Loucy (cell line): ENCODE measurements at regions not wholly inside any gene's neighbourhood (a gene's known extent, or its start where the extent isn't known, plus 50 kb on each side); places are given as distances from the start of the nearest gene placed in this dataset.

Source experiments
- H2AFZ ChIP-seq: fragments of 200-600 bp; sonication (generic); 2 replicates; pipeline ENCODE4 v1.6.0; 2016; ENCODE audit warnings: antibody characterized with exemption, mild to moderate bottlenecking, low read length, moderate library complexity
- H3F3A ChIP-seq: fragments of 200-600 bp; 2 replicates; pipeline ENCODE4 v1.6.0; 2016; ENCODE audit warnings: antibody characterized with exemption, low read depth, mild to moderate bottlenecking
- H3K27me3 ChIP-seq: fragments of 200-600 bp; sonication (generic); 2 replicates; pipeline ENCODE4 v1.6.1; 2014; ENCODE audit warnings: low read length, mild to moderate bottlenecking; ENCODE audit not compliant: insufficient read depth, poor library complexity, severe bottlenecking
- H3K36me3 ChIP-seq: fragments of 200-600 bp; sonication (generic); 2 replicates; pipeline ENCODE4 v1.6.1; 2016; ENCODE audit warnings: low read length; ENCODE audit not compliant: insufficient read depth
- H3K4me1 ChIP-seq: fragments of 200-600 bp; sonication (generic); 2 replicates; pipeline ENCODE4 v1.5.1; 2014; ENCODE audit warnings: low read length, mild to moderate bottlenecking; ENCODE audit not compliant: insufficient read depth, poor library complexity, severe bottlenecking
- H3K4me2 ChIP-seq: fragments of 200-600 bp; sonication (generic); 2 replicates; pipeline ENCODE4 v1.6.0; 2014; ENCODE audit warnings: antibody characterized with exemption, low read length, low read depth, mild to moderate bottlenecking; ENCODE audit not compliant: poor library complexity, severe bottlenecking
- H3K4me3 ChIP-seq: fragments of 200-600 bp; sonication (generic); 2 replicates; pipeline ENCODE4 v1.5.1; 2014; ENCODE audit warnings: low read length, mild to moderate bottlenecking, mixed read lengths; ENCODE audit not compliant: poor library complexity, severe bottlenecking
- H3K79me2 ChIP-seq: fragments of 200-600 bp; sonication (generic); 2 replicates; pipeline ENCODE4 v1.6.1; 2014; ENCODE audit warnings: low read length; ENCODE audit not compliant: insufficient read depth
- H3K9ac ChIP-seq: fragments of 200-600 bp; sonication (generic); 2 replicates; pipeline ENCODE4 v1.6.0; 2014; ENCODE audit warnings: mild to moderate bottlenecking, low read depth, low read length, moderate library complexity; ENCODE audit not compliant: poor library complexity, severe bottlenecking
- H3K9me2 ChIP-seq: fragments of 200-600 bp; sonication (generic); replicated peaks from 2 replicates; pipeline ENCODE4 v1.6.1; 2016; ENCODE audit warnings: low read depth, low read length, mixed read lengths
- H3K9me3 ChIP-seq: fragments of 200-600 bp; sonication (generic); 2 replicates; pipeline ENCODE4 v1.6.1; 2014; ENCODE audit warnings: mild to moderate bottlenecking, antibody characterized with exemption, low read length, low read depth; ENCODE audit not compliant: insufficient read depth
- H4K20me1 ChIP-seq: fragments of 200-600 bp; sonication (generic); 2 replicates; pipeline ENCODE4 v1.6.0; 2014; ENCODE audit warnings: antibody characterized with exemption, low read length, mild to moderate bottlenecking; ENCODE audit not compliant: insufficient read depth, poor library complexity, severe bottlenecking
- EZH2phosphoT487 ChIP-seq: fragments of 200-600 bp; IDR thresholded peaks from 2 replicates; pipeline ENCODE4 v1.6.1; 2018; ENCODE audit warnings: antibody characterized with exemption, mild to moderate bottlenecking, moderate library complexity, borderline replicate concordance
- TF ChIP-seq, protein P1 (sequence below): fragments of 200-600 bp; sonication (generic); conservative IDR thresholded peaks from 2 replicates; pipeline ENCODE4 v1.5.1; 2014; ENCODE audit warnings: mild to moderate bottlenecking, antibody characterized with exemption, low read length

GRCh38 chr16:8183176-8184099 lies 406.9 kb downstream of the TMEM114 start:
- no peaks in the 10 kb centered on the region for H3K36me3 ChIP-seq
- no peaks in the 10 kb centered on the region for H3K9me2 ChIP-seq
- no peak overlapping the region for H3K4me3 ChIP-seq

DNA sequence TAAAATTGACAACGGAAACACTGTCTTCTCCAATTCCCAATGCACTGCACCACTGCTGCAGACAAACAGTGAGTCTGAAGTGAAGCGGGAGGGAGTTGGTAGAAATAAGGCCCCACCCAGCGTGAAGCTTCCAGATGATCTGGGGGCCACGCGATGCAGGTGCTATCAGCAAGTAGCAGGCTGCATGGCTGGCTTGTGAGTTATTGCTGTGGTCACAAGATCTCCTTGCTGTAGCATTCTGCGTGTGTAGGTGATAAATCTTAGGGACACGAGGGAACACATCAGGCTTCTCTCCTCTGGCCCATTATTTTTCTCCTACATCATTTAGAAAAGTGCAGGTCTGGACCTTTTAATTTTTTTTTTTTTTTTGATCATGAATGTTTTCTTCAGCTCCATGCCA lies 407.6 kb downstream of the TMEM114 start:
- no peaks in the 10 kb centered on the region for H3F3A ChIP-seq
- no peak overlapping the region for H3K4me2 ChIP-seq
- H3K9ac ChIP-seq = no peak overlapping the region
- TF ChIP-seq EZH2phosphoT487 = no peak
- TF ChIP-seq, protein P1, sequence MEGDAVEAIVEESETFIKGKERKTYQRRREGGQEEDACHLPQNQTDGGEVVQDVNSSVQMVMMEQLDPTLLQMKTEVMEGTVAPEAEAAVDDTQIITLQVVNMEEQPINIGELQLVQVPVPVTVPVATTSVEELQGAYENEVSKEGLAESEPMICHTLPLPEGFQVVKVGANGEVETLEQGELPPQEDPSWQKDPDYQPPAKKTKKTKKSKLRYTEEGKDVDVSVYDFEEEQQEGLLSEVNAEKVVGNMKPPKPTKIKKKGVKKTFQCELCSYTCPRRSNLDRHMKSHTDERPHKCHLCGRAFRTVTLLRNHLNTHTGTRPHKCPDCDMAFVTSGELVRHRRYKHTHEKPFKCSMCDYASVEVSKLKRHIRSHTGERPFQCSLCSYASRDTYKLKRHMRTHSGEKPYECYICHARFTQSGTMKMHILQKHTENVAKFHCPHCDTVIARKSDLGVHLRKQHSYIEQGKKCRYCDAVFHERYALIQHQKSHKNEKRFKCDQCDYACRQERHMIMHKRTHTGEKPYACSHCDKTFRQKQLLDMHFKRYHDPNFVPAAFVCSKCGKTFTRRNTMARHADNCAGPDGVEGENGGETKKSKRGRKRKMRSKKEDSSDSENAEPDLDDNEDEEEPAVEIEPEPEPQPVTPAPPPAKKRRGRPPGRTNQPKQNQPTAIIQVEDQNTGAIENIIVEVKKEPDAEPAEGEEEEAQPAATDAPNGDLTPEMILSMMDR = no peak
- H4K20me1 ChIP-seq = no peaks in the 10 kb centered on the region
- no peaks in the 10 kb centered on the region for H3K79me2 ChIP-seq
- no peaks in the 10 kb centered on the region for H3K27me3 ChIP-seq
- no peaks in the 10 kb centered on the region for H3K9me3 ChIP-seq
- H3K4me3 ChIP-seq = no peak overlapping the region
- no peaks in the 10 kb centered on the region for H3K9me2 ChIP-seq
- no peaks in the 10 kb centered on the region for H3K36me3 ChIP-seq
- no peaks in the 10 kb centered on the region for H3K4me1 ChIP-seq
- H2AFZ ChIP-seq = no peak overlapping the region

More at GRCh38 chr16:8183176-8184099, 406.9 kb downstream of the TMEM114 start:
- no peak overlapping the region for H3K9ac ChIP-seq
- no peaks in the 10 kb centered on the region for H4K20me1 ChIP-seq
- TF ChIP-seq, protein P1 = no peak
- no peak for TF ChIP-seq EZH2phosphoT487
- no peaks in the 10 kb centered on the region for H3K4me1 ChIP-seq
- no peaks in the 10 kb centered on the region for H3F3A ChIP-seq
- no peak overlapping the region for H3K4me2 ChIP-seq
- no peaks in the 10 kb centered on the region for H3K27me3 ChIP-seq
- no peaks in the 10 kb centered on the region for H3K9me3 ChIP-seq
- no peaks in the 10 kb centered on the region for H3K79me2 ChIP-seq
- no peak overlapping the region for H2AFZ ChIP-seq

GRCh38 chr16:8179615-8180014 lies 410.7 kb downstream of the TMEM114 start:
- Histone ChIP-seq H3K36me3 (no peaks in the 10 kb centered on the region), H4K20me1 (no peaks in the 10 kb centered on the region), H3K4me2 (no peak overlapping the region), H3K9me2 (no peaks in the 10 kb centered on the region), H2AFZ (no peak overlapping the region), H3F3A (no peaks in the 10 kb centered on the region), H3K4me1 (no peaks in the 10 kb centered on the region), H3K9ac (no peak overlapping the region), H3K4me3 (no peak overlapping the region), H3K27me3 (no peaks in the 10 kb centered on the region), H3K79me2 (no peaks in the 10 kb centered on the region), H3K9me3 (no peaks in the 10 kb centered on the region)
- TF ChIP-seq EZH2phosphoT487 = no peak
- TF ChIP-seq, protein P1 = no peak
